GM18870 (cell line): ENCODE measurements at regions not wholly inside any gene's neighbourhood (a gene's known extent, or its start where the extent isn't known, plus 50 kb on each side); places are given as distances from the start of the nearest gene placed in this dataset.
A peak's percentile ranks its signal among the peaks of the same experiment; 100 is the strongest.

Experiments
- ATAC-seq: cut with Tn5 transposase; IDR thresholded peaks from one replicate; pipeline ENCODE4 v1.9.1; 2021; ENCODE audit warnings: moderate library complexity; ENCODE audit not compliant: unreplicated experiment

DNA sequence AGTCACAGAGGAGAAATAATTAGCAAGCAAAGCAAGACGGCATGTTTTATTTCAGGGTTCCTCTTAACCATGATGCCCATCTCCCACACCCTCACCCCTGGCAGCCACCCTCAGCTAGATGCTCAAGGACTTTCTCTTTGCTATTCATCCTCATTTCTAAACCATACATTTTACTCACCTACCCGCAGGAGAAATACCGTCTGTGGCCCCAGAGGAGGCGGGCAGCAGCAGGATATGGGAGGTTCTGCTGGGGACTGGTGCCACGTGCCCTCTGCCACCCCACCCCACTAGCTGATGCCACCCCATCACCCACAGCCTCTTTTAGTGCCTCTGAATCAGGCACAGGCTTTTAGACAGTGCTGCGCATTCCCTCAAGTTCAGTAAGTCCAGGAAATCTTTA is 168.7 kb upstream of the ITGB1 start:
- ATAC-seq: no peak

DNA sequence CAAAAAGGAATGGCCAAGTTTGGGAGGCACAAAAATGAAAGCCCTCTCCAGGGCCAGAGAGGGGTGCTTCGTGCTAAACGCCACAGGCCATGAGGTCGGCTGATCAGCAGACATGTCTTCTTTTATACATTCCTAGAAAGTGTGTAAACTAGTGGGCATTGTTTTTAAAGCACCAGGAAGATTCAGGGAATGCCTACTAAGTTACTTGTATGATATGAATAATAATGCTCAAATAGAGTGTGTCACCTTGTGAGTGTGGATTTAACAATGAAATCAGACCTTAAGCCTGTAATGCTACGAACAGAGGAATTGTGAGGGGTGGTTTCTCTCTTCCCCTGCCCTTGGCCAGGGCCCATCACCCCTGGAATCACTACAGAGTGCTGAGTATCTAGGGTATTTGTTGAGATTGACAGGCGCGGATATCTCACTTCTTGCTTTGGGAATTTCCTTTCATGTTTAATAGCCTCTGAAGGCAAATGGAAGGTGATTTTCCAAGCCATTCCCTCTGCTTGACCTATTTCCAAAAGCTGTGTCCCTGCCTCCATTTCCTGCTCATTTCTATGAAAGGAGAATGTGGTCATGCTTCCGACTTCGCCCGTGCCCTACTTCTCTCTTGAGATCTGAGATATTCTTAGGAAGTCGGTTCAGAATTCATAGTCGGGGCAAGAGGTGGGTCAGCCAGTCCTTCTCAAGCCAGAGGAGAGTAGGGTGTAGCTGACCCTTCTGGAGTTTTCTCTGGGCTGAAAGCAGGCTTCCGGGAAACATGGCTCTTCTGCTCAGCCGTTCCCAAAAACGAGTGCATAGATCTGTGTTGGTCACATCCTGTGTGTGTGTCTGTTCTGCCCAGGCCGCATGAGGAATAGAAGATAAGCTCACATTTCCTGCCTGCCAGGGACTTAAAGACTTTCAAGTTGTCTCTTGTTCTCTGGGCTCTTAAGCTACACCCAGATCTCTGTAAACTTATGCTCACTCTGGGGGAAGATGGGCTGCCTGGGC is 167.8 kb upstream of the ITGB1 start:
- ATAC-seq: no peak

DNA sequence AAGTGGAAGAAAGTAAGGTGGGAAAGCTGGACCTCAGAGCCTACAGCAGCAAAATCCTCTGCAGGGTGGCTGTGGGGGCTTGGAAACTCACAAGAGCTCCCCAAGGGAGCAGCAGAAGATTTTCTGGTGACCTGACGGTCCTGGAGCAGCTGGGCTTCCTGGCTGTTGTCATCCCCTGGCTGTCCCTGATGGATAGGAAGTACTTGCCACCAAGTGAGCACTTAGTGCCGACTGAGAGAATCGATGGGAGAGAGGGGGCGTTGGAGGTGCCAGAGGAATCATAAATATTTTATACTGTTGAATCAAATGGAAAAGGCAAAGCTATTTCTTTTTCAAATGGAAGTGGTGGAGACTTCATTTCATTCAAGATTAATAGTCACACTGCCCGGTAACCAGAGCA is 167.1 kb upstream of the ITGB1 start:
- no peak for ATAC-seq

GRCh38 chr10:33123680-33124079 is 165.7 kb upstream of the ITGB1 start:
- ATAC-seq: no peak

DNA sequence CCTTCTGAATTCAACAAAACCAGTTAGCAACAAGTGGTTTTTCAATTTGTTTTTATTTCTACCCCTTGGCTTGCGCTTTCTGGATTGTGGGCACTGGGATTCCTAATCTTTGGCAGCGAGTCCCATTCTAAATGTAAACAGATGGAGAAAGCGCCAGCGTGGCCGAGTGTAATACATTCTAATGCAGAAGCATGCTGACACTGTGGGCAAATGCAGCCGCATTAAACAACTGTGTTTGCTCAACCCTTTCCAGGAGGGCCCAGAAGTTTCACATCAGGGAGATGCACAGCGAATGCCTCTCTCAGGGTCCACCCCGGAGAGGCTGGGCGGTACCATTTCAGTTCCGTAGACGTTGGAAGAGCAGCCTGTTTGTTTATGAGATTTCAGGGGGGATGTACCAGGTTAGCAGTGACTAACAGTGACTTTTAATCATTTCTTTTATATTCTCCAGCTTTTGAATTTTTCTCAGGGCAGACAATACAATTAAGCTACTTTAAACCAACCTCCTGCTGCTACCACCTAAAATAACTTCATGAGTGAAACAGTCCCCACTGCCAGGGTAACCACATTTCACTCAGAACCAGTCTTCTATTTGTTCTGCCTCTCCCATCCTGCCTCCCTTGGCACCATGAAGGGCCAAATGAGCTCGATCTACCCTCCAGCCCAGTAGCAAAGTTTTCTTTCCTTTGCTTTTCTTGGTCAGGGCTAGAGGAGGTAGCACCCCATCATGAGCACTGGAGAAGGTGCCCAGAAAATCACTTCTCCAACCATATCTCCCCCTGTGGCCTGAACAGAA is 164.2 kb upstream of the ITGB1 start:
- ATAC-seq: no peak

DNA sequence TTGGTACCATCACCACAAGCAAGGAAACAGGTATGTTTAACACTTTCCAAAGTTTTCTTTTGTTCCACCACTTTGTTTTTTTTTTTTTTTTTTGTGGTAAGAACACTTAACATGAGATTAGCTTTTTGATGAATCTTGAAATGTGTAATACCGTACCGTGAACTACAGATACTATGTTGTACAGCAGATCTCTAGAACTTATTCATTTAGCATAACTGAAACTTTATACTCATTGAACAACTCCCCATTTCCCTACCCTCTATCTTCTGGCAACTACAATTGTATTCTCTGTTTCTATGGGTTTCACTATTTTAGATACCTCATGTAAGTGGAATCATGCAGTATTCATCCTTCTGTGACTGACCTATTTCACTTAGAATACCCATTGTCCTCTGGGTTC is 162.7 kb upstream of the ITGB1 start:
- peak; percentile 78 for ATAC-seq

- no peak for ATAC-seq
These were observed 162.2 kb upstream of the ITGB1 start for GRCh38 chr10:33120275-33120674.

- no peak for ATAC-seq
These were observed 159.8 kb upstream of the ITGB1 start for GRCh38 chr10:33117816-33118215.

- no peak for ATAC-seq
These were observed 159.2 kb upstream of the ITGB1 start for GRCh38 chr10:33117230-33117629.

DNA sequence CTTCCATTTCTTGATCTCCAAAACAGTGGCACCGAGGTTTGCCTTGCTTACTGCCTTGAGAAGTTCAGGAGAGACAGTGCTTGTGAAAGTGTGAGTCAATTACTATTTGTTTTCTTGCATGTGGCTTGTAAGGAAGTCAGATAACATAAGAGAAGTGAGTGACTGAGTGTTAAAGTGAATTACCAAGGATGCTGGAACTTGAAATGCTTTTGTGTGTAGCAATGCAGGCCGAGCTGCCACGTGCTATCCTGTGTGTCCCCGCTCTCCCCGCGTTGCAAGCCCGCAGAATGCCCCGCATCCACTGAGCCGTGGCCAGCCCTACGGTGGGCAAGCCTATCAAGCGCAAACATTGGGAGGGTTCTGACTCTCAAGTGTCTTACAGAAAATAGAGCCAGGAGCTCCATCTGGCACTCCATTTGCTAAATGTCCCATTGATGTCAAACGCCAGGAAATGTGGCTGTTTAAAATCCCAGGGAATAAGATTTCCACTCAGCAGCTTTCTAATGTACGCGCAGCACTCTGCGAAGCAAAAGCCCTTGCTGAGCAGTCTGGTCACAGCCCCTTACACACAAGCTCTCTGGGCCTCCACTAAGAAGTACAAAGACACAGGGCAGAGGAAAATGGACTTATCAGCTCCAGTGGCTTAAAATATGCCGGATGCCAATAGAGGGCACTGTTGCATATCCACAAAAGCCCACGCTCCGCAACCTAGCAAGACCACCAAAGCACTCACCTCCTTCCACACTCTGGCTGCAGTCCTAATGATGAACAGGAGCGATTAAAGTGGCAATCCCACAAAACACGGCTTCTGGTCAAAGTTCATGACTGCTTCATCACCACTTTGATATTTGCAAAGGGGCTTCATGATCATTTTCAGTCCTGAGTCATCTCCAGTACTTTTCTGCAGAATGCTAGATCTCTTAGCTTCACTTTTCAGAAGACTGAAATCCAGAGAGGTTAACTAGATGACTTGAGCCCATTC is 158.0 kb upstream of the ITGB1 start:
- ATAC-seq: no peak

GRCh38 chr10:33114451-33114952 is 156.5 kb upstream of the ITGB1 start:
- no peak for ATAC-seq

GRCh38 chr10:33113466-33113865 is 155.4 kb upstream of the ITGB1 start:
- no peak for ATAC-seq

DNA sequence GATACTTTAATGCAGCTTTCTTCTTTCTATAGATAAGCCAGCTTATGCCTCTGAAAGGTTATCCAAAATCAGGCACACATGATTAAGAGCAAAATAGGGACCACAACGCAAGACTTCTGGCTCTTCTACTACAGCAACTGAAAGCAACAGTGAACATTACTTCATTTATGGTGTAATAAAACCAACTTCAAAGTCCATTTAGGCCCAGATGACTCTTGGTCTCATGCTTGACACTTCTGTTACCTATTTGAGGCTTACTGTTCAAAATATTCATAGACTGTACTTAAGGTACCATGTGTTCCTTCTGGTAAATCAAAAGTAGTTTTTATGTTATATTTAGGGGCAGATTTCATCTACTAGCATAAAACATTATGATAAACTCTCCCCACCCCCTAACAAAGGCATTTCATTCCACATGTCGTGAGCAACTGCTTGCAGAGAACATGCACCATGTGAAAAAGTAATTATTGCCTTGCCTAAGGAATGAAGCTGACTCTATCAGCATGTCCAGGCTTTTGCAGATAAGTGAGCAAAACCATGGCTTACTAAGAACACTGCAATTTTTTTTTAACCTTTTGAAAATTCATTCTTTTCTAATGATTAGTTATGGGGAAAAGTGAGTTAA is 154.9 kb upstream of the ITGB1 start:
- ATAC-seq: no peak

DNA sequence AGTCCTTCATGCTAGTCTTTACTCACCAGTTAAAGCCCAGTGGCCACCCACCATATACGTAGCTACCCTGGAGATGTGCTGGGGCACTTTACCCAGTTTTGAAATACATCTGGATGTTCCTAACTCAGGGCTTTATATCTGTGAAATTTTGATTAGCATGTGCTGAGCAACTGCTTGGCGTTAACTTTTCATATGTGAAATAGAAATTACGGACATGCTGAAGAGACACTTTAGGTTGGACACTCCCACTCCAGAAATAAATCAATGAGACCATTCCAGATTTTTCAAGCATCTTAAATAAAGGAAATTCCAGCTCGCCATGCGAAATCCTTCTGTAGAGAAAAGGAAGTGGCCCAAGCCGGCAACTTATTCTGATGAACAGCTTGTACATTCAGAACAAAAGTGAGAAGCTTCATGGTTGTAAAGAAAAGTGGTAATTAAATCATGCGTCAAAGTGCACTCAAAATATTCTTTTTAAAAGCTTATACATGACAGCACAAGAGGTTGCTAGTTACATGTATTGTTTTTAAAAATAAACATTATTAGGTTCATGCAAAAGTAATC is 153.5 kb upstream of the ITGB1 start:
- ATAC-seq: no peak

DNA sequence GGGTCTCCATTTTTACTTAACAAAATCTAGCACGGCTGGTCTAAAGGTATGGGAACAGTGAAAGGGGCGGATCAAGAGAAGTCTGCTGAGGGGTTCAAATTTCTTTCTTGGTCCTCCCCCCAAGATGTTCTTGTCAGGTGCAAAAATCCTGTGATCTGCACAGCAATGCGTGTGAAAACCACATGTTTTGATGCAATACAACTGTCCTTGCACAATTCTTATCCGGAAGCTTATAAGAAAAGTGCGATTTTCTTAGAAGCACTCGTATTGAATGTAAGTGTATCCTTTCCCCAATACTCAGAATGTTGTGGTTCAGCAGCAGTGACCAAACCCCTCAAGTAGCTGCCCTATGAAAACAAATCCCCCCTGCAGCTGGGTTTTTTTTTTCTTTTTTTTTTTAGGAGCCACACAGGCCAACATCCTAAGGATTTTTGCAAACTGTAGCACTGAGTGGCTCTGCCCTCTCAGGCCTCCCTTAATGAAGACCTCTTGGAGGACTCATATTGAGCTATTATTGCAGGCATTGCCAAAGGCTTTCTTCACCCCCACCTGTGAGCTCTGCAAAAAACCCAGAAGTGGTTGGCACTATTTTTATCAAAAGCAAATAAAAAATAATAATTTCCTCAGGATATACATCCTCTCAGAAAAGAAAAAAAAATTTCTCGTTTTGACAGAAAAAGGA is 151.9 kb upstream of the ITGB1 start:
- no peak for ATAC-seq

GRCh38 chr10:33109384-33109783 is 151.4 kb upstream of the ITGB1 start:
- no peak for ATAC-seq

DNA sequence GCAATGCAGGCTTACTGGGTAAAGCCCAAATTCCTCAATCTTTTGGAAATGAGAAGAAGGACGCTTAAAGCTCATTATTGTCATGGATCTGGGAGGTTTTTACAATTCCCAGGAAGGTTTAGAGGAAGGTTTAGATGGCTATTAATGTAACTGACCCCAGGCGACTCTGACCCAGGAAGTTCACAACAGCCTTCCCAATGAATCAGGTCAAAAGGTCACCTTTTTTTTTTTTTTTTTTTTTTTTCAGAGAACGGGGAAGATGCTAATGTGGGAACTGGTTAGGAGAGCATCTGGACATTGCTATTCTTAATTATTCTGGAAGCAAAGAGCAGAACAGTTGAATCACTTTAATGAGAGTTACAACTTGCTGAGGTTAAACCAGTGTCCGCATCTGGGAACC is 149.9 kb upstream of the ITGB1 start:
- ATAC-seq: no peak

- ATAC-seq: no peak
These were observed 148.7 kb upstream of the ITGB1 start for GRCh38 chr10:33106767-33107166.

GRCh38 chr10:33103863-33104379 is 145.9 kb upstream of the ITGB1 start:
- no peak for ATAC-seq
